MM.1S (cell line): ENCODE measurements at regions not wholly inside any gene's neighbourhood (a gene's known extent, or its start where the extent isn't known, plus 50 kb on each side); places are given as distances from the start of the nearest gene placed in this dataset.

Experiments
- CTCF ChIP-seq: fragments of 300-600 bp; sonication (generic); IDR thresholded peaks from 2 replicates; pipeline ENCODE4 v1.5.1; 2016; ENCODE audit warnings: antibody characterized with exemption, low read length, mixed read lengths
- EZH2 ChIP-seq: fragments of 300-600 bp; sonication (generic); optimal IDR thresholded peaks from 2 replicates; pipeline ENCODE3; 2017; ENCODE audit warnings: low read depth, mild to moderate bottlenecking, antibody characterized with exemption, low read length, mixed read lengths

GRCh38 chr4:25551605-25552004, 104.0 kb upstream of the SLC34A2 start:
- no peak for TF ChIP-seq EZH2
- TF ChIP-seq CTCF, result no peak
